Inflammatory macrophage treated with lipopolysaccharide for 4 hours (primary cell): ENCODE measurements at regions not wholly inside any gene's neighbourhood (a gene's known extent, or its start where the extent isn't known, plus 50 kb on each side); places are given as distances from the start of the nearest gene placed in this dataset.

Experiments used
- DNase-seq: peaks from one replicate; pipeline ENCODE4 v3.0.0-alpha.2; 2020

- no peak for DNase-seq
These were observed 2067.3 kb upstream of the AGA start for GRCh38 chr4:179509489-179509888.

- no peak for DNase-seq
These were observed 2079.7 kb upstream of the AGA start for GRCh38 chr4:179521952-179522351.

- no peak for DNase-seq
These were observed 2088.7 kb upstream of the AGA start for GRCh38 chr4:179530958-179531357.

GRCh38 chr4:179536694-179537093, 2094.5 kb upstream of the AGA start:
- DNase-seq = no peak

- DNase-seq = no peak
These were observed 2097.4 kb upstream of the AGA start for GRCh38 chr4:179539641-179540040.

GRCh38 chr4:179543771-179544170, 2101.5 kb upstream of the AGA start:
- no peak for DNase-seq

GRCh38 chr4:179544496-179544895, 2102.3 kb upstream of the AGA start:
- DNase-seq = no peak

- no peak for DNase-seq
These were observed 2109.9 kb upstream of the AGA start for GRCh38 chr4:179552131-179552530.

- no peak for DNase-seq
These were observed 2121.5 kb upstream of the AGA start for GRCh38 chr4:179563741-179564140.

- no peak for DNase-seq
These were observed 2127.3 kb upstream of the AGA start for GRCh38 chr4:179569549-179569948.

GRCh38 chr4:179582164-179582905, 2140.1 kb upstream of the AGA start:
- DNase-seq = no peak

- no peak for DNase-seq
These were observed 2141.0 kb upstream of the AGA start for GRCh38 chr4:179583221-179583620.

GRCh38 chr4:179584101-179584500, 2141.9 kb upstream of the AGA start:
- no peak for DNase-seq

- no peak for DNase-seq
These were observed 2143.5 kb upstream of the AGA start for GRCh38 chr4:179585761-179586160.

GRCh38 chr4:179586460-179586859, 2144.2 kb upstream of the AGA start:
- DNase-seq = no peak

GRCh38 chr4:179595671-179596410, 2153.6 kb upstream of the AGA start:
- no peak for DNase-seq

GRCh38 chr4:179596621-179597020, 2154.4 kb upstream of the AGA start:
- DNase-seq = no peak

- no peak for DNase-seq
These were observed 2155.1 kb upstream of the AGA start for GRCh38 chr4:179597301-179597700.

GRCh38 chr4:179601671-179602070, 2159.4 kb upstream of the AGA start:
- no peak for DNase-seq

GRCh38 chr4:179605196-179605595, 2163.0 kb upstream of the AGA start:
- no peak for DNase-seq

GRCh38 chr4:179607003-179607402, 2164.8 kb upstream of the AGA start:
- DNase-seq = no peak

GRCh38 chr4:179615704-179616103, 2173.5 kb upstream of the AGA start:
- DNase-seq = no peak

- no peak for DNase-seq
These were observed 2176.7 kb upstream of the AGA start for GRCh38 chr4:179618966-179619365.

GRCh38 chr4:179624768-179625181, 2182.5 kb upstream of the AGA start:
- no peak for DNase-seq

GRCh38 chr4:179625406-179625805, 2183.2 kb upstream of the AGA start:
- no peak for DNase-seq
